ENCODE measurements at regions not wholly inside any gene's neighbourhood (a gene's known extent, or its start where the extent isn't known, plus 50 kb on each side); places are given as distances from the start of the nearest gene placed in this dataset.

GRCh38 chr3:18228060-18228459 is 197.1 kb downstream of the SATB1 start:
- no peaks in the 10 kb centered on the region for H3K36me3 Mint-ChIP-seq (ENCODE audit: low read depth)
- Histone ChIP-seq H3K9me2 (ENCODE audit: insufficient read depth) (no peaks in the 10 kb centered on the region), H3K4me1 (ENCODE audit: insufficient read depth) (peaks cover 11% of the 10 kb centered on the region; the same call in 1 of the 2 replicates), H3K27me3 (ENCODE audit: insufficient read depth) (no peaks in the 10 kb centered on the region), H4K20me1 (replicated peaks; ENCODE audit: insufficient read depth) (no peaks in the 10 kb centered on the region), H3K4me3 (no peak overlapping the region), H3K27ac (ENCODE audit: low read depth) (no peak overlapping the region), H3F3A (replicated peaks; ENCODE audit: low read depth) (no peaks in the 10 kb centered on the region), H3K36me3 (ENCODE audit: insufficient read depth) (no peaks in the 10 kb centered on the region), H2AFZ (no peak overlapping the region), H3K79me2 (replicated peaks; ENCODE audit: insufficient read depth) (no peaks in the 10 kb centered on the region), H3K4me2 (no peak overlapping the region)
- no peak for ATAC-seq
- no peak overlapping the region for H3K27ac Mint-ChIP-seq
- no peak for TF ChIP-seq EZH2 (IDR thresholded peaks at IDR 0.05; ENCODE audit: low read depth, unreplicated experiment)
- TF ChIP-seq CREB1 (CRISPR knock-in tag; IDR thresholded peaks at IDR 0.05; ENCODE audit: low read depth) = no peak
- TF ChIP-seq JUNB (IDR thresholded peaks at IDR 0.05; ENCODE audit: unreplicated experiment) = no peak
- peaks cover 14% of the 10 kb centered on the region; the same call in 2 of the 3 replicates for H3K4me1 Mint-ChIP-seq
- no peak overlapping the region for H3K4me3 Mint-ChIP-seq
- peaks cover 1% of the 10 kb centered on the region for H3K27me3 Mint-ChIP-seq (ENCODE audit: insufficient read depth, low read depth, poor library complexity)
- no peaks in the 10 kb centered on the region for H3K9me3 Mint-ChIP-seq
- DNase-seq (ENCODE audit: low spot score) = no peak

DNA sequence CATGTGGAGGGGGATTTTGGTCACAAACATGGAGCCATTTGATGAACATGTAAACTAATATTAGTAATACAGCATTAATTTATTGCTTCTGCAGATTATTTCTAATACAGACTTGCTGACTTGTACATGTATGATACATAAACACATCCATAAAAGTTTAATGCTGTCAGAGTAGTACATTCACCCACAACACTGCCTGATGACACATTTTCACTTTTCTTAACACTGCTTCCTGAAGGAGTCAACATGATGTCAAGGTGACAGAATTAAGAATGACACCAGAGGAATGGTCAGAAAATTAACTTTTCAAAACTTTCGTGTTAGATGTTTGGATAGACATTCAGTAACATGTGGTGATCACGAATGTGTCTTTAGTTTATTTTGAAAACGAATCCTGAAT is 199.4 kb downstream of the SATB1 start:
- H3K27me3 ChIP-seq (ENCODE audit: insufficient read depth) = no peaks in the 10 kb centered on the region

More for the DNA sequence above, 199.4 kb downstream of the SATB1 start:
- peaks cover 14% of the 10 kb centered on the region; the same call in 2 of the 3 replicates for H3K4me1 Mint-ChIP-seq
- Histone ChIP-seq H3K27ac (ENCODE audit: low read depth) (no peak overlapping the region), H3K79me2 (replicated peaks; ENCODE audit: insufficient read depth) (no peaks in the 10 kb centered on the region), H3K4me1 (ENCODE audit: insufficient read depth) (peaks cover 11% of the 10 kb centered on the region; the same call in 1 of the 2 replicates), H3F3A (replicated peaks; ENCODE audit: low read depth) (no peaks in the 10 kb centered on the region), H4K20me1 (replicated peaks; ENCODE audit: insufficient read depth) (no peaks in the 10 kb centered on the region), H3K4me2 (no peak overlapping the region), H3K4me3 (no peak overlapping the region), H2AFZ (no peak overlapping the region), H3K9me2 (ENCODE audit: insufficient read depth) (no peaks in the 10 kb centered on the region), H3K36me3 (ENCODE audit: insufficient read depth) (no peaks in the 10 kb centered on the region)
- no peak overlapping the region for H3K27ac Mint-ChIP-seq
- no peak for DNase-seq (ENCODE audit: low spot score)
- TF ChIP-seq ZNF331 (CRISPR knock-in tag; IDR thresholded peaks at IDR 0.05; ENCODE audit: low read depth) = no peak
- TF ChIP-seq, protein P1, sequence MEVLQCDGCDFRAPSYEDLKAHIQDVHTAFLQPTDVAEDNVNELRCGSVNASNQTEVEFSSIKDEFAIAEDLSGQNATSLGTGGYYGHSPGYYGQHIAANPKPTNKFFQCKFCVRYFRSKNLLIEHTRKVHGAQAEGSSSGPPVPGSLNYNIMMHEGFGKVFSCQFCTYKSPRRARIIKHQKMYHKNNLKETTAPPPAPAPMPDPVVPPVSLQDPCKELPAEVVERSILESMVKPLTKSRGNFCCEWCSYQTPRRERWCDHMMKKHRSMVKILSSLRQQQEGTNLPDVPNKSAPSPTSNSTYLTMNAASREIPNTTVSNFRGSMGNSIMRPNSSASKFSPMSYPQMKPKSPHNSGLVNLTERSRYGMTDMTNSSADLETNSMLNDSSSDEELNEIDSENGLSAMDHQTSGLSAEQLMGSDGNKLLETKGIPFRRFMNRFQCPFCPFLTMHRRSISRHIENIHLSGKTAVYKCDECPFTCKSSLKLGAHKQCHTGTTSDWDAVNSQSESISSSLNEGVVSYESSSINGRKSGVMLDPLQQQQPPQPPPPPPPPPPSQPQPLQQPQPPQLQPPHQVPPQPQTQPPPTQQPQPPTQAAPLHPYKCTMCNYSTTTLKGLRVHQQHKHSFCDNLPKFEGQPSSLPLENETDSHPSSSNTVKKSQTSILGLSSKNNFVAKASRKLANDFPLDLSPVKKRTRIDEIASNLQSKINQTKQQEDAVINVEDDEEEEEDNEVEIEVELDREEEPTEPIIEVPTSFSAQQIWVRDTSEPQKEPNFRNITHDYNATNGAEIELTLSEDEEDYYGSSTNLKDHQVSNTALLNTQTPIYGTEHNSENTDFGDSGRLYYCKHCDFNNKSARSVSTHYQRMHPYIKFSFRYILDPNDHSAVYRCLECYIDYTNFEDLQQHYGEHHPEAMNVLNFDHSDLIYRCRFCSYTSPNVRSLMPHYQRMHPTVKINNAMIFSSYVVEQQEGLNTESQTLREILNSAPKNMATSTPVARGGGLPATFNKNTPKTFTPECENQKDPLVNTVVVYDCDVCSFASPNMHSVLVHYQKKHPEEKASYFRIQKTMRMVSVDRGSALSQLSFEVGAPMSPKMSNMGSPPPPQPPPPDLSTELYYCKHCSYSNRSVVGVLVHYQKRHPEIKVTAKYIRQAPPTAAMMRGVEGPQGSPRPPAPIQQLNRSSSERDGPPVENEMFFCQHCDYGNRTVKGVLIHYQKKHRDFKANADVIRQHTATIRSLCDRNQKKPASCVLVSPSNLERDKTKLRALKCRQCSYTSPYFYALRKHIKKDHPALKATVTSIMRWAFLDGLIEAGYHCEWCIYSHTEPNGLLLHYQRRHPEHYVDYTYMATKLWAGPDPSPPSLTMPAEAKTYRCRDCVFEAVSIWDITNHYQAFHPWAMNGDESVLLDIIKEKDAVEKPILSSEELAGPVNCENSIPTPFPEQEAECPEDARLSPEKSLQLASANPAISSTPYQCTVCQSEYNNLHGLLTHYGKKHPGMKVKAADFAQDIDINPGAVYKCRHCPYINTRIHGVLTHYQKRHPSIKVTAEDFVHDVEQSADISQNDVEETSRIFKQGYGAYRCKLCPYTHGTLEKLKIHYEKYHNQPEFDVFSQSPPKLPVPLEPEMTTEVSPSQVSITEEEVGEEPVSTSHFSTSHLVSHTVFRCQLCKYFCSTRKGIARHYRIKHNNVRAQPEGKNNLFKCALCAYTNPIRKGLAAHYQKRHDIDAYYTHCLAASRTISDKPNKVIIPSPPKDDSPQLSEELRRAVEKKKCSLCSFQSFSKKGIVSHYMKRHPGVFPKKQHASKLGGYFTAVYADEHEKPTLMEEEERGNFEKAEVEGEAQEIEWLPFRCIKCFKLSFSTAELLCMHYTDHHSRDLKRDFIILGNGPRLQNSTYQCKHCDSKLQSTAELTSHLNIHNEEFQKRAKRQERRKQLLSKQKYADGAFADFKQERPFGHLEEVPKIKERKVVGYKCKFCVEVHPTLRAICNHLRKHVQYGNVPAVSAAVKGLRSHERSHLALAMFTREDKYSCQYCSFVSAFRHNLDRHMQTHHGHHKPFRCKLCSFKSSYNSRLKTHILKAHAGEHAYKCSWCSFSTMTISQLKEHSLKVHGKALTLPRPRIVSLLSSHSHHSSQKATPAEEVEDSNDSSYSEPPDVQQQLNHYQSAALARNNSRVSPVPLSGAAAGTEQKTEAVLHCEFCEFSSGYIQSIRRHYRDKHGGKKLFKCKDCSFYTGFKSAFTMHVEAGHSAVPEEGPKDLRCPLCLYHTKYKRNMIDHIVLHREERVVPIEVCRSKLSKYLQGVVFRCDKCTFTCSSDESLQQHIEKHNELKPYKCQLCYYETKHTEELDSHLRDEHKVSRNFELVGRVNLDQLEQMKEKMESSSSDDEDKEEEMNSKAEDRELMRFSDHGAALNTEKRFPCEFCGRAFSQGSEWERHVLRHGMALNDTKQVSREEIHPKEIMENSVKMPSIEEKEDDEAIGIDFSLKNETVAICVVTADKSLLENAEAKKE (CRISPR knock-in tag; IDR thresholded peaks at IDR 0.05) = no peak
- no peak for TF ChIP-seq CREB1 (CRISPR knock-in tag; IDR thresholded peaks at IDR 0.05; ENCODE audit: low read depth)
- TF ChIP-seq ETS1 (IDR thresholded peaks at IDR 0.05) = no peak
- no peak for TF ChIP-seq EZH2 (IDR thresholded peaks at IDR 0.05; ENCODE audit: low read depth, unreplicated experiment)
- TF ChIP-seq CTCF (conservative IDR thresholded peaks at IDR 0.05; ENCODE audit: low read depth in 2 of 2) = no peak
- no peak for TF ChIP-seq ZNF114 (CRISPR knock-in tag; IDR thresholded peaks at IDR 0.05)
- TF ChIP-seq NANOG (IDR thresholded peaks at IDR 0.05; ENCODE audit: borderline replicate concordance) = no peak
- no peak for TF ChIP-seq STAT1 (IDR thresholded peaks at IDR 0.05; ENCODE audit: unreplicated experiment)
- no peak for TF ChIP-seq EZH2phosphoT487 (IDR thresholded peaks at IDR 0.05; ENCODE audit: unreplicated experiment)
- H3K9me3 Mint-ChIP-seq = no peaks in the 10 kb centered on the region
- no peak for ATAC-seq
- H3K27me3 Mint-ChIP-seq (ENCODE audit: insufficient read depth, low read depth, poor library complexity) = peaks cover 1% of the 10 kb centered on the region
- H3K36me3 Mint-ChIP-seq (ENCODE audit: low read depth) = no peaks in the 10 kb centered on the region
- no peak overlapping the region for H3K4me3 Mint-ChIP-seq
